ENCODE measurements at regions not wholly inside any gene's neighbourhood (a gene's known extent, or its start where the extent isn't known, plus 50 kb on each side); places are given as distances from the start of the nearest gene placed in this dataset.

GRCh38 chr11:95359756-95360155 lies 128.8 kb upstream of the SESN3 start:
- intact Hi-C loops (cut with DNase I), result no loop called here
- Histone ChIP-seq H3K27ac (ENCODE audit: low read length) (no peak overlapping the region), H3K4me3 (ENCODE audit: low read length) (no peak overlapping the region), H3K4me1 (ENCODE audit: control insufficient read depth, insufficient read depth, low read length) (peaks cover 3% of the 10 kb centered on the region), H3K27me3 (ENCODE audit: control insufficient read depth, insufficient read depth) (no peaks in the 10 kb centered on the region), H3K9me3 (ENCODE audit: control insufficient read depth, low read length) (no peaks in the 10 kb centered on the region)
- 76% methylated on average over 2 of the region's 2 CpGs for WGBS
- no peak for ATAC-seq
- no peak for DNase-seq

GRCh38 chr11:95359341-95359663 lies 128.3 kb upstream of the SESN3 start:
- Histone ChIP-seq H3K4me1 (ENCODE audit: control insufficient read depth, insufficient read depth, low read length) (peaks cover 3% of the 10 kb centered on the region), H3K27ac (ENCODE audit: low read length) (peak overlapping the region; percentile 31), H3K4me3 (ENCODE audit: low read length) (no peak overlapping the region), H3K27me3 (ENCODE audit: control insufficient read depth, insufficient read depth) (no peaks in the 10 kb centered on the region), H3K9me3 (ENCODE audit: control insufficient read depth, low read length) (no peaks in the 10 kb centered on the region)
- no peak for DNase-seq
- peak in 1 of 2 donors; percentile 18 for ATAC-seq
- intact Hi-C loops (cut with DNase I), result no loop called here
- WGBS, result 96% methylated on average over 1 of the region's 1 CpG

- Histone ChIP-seq H3K4me3 (ENCODE audit: low read length) (no peak overlapping the region), H3K27ac (ENCODE audit: low read length) (no peak overlapping the region), H3K9me3 (ENCODE audit: control insufficient read depth, low read length) (no peaks in the 10 kb centered on the region), H3K4me1 (ENCODE audit: control insufficient read depth, insufficient read depth, low read length) (peaks cover 3% of the 10 kb centered on the region), H3K27me3 (ENCODE audit: control insufficient read depth, insufficient read depth) (no peaks in the 10 kb centered on the region)
- 50% methylated on average over 5 of the region's 5 CpGs for WGBS
- DNase-seq, result peak in 2 of 3 donors; percentile 17 to 65
- peak; percentile 78 to 83 for ATAC-seq
- intact Hi-C loops (cut with DNase I), result no loop called here
Measured at GRCh38 chr11:95358511-95359340, 127.7 kb upstream of the SESN3 start.

GRCh38 chr11:95354304-95354703 lies 123.3 kb upstream of the SESN3 start:
- H3K27me3 ChIP-seq (ENCODE audit: control insufficient read depth, insufficient read depth), result no peaks in the 10 kb centered on the region
- no peak overlapping the region for H3K27ac ChIP-seq (ENCODE audit: low read length)
- no peaks in the 10 kb centered on the region for H3K9me3 ChIP-seq (ENCODE audit: control insufficient read depth, low read length)
- intact Hi-C loops (cut with DNase I), result no loop called here
- peaks cover 3% of the 10 kb centered on the region for H3K4me1 ChIP-seq (ENCODE audit: control insufficient read depth, insufficient read depth, low read length)
- H3K4me3 ChIP-seq (ENCODE audit: low read length), result no peak overlapping the region
- ATAC-seq, result no peak
- no peak for DNase-seq

- intact Hi-C loops (cut with DNase I), result no loop called here
- DNase-seq (no peak), ATAC-seq (no peak)
- no peak overlapping the region for H3K27ac ChIP-seq (ENCODE audit: low read length)
- no peaks in the 10 kb centered on the region for H3K4me1 ChIP-seq (ENCODE audit: control insufficient read depth, insufficient read depth, low read length)
- H3K27me3 ChIP-seq (ENCODE audit: control insufficient read depth, insufficient read depth), result no peaks in the 10 kb centered on the region
- no peaks in the 10 kb centered on the region for H3K9me3 ChIP-seq (ENCODE audit: control insufficient read depth, low read length)
- no peak overlapping the region for H3K4me3 ChIP-seq (ENCODE audit: low read length)
Measured at GRCh38 chr11:95353706-95354105, 122.7 kb upstream of the SESN3 start.

- ATAC-seq, result no peak
- 72% methylated on average over 2 of the region's 2 CpGs for WGBS
- intact Hi-C loops (cut with DNase I), result no loop called here
Measured at GRCh38 chr11:95352733-95353346, 121.8 kb upstream of the SESN3 start.

GRCh38 chr11:95349345-95349942 lies 118.4 kb upstream of the SESN3 start:
- intact Hi-C loops (cut with DNase I), result no loop called here
- H3K9me3 ChIP-seq (ENCODE audit: control insufficient read depth, low read length), result no peaks in the 10 kb centered on the region
- no peak for ATAC-seq
- H3K4me1 ChIP-seq (ENCODE audit: control insufficient read depth, insufficient read depth, low read length), result no peaks in the 10 kb centered on the region
- DNase-seq, result no peak
- no peak overlapping the region for H3K4me3 ChIP-seq (ENCODE audit: low read length)
- H3K27ac ChIP-seq (ENCODE audit: low read length), result no peak overlapping the region
- H3K27me3 ChIP-seq (ENCODE audit: control insufficient read depth, insufficient read depth), result no peaks in the 10 kb centered on the region

More at GRCh38 chr11:95352733-95353346, 121.8 kb upstream of the SESN3 start:
- H3K27me3 ChIP-seq (ENCODE audit: control insufficient read depth, insufficient read depth), result no peaks in the 10 kb centered on the region
- H3K4me1 ChIP-seq (ENCODE audit: control insufficient read depth, insufficient read depth, low read length), result no peaks in the 10 kb centered on the region
- H3K27ac ChIP-seq (ENCODE audit: low read length), result no peak overlapping the region
- no peak for DNase-seq
- H3K4me3 ChIP-seq (ENCODE audit: low read length), result no peak overlapping the region
- H3K9me3 ChIP-seq (ENCODE audit: control insufficient read depth, low read length), result no peaks in the 10 kb centered on the region

GRCh38 chr11:95346265-95346664 lies 115.3 kb upstream of the SESN3 start:
- DNase-seq (no peak), ATAC-seq (no peak)
- intact Hi-C loops (cut with DNase I), result no loop called here
- no peak overlapping the region for H3K4me3 ChIP-seq (ENCODE audit: low read length)
- H3K27ac ChIP-seq (ENCODE audit: low read length), result no peak overlapping the region
- H3K4me1 ChIP-seq (ENCODE audit: control insufficient read depth, insufficient read depth, low read length), result no peaks in the 10 kb centered on the region
- H3K27me3 ChIP-seq (ENCODE audit: control insufficient read depth, insufficient read depth), result no peaks in the 10 kb centered on the region
- H3K9me3 ChIP-seq (ENCODE audit: control insufficient read depth, low read length), result no peaks in the 10 kb centered on the region
- 96% methylated on average over 1 of the region's 1 CpG for WGBS

GRCh38 chr11:95345651-95346050 lies 114.6 kb upstream of the SESN3 start:
- intact Hi-C loops (cut with DNase I), result no loop called here
- no peaks in the 10 kb centered on the region for H3K27me3 ChIP-seq (ENCODE audit: control insufficient read depth, insufficient read depth)

GRCh38 chr11:95344932-95345642 lies 114.1 kb upstream of the SESN3 start:
- H3K4me1 ChIP-seq (ENCODE audit: control insufficient read depth, insufficient read depth, low read length), result no peaks in the 10 kb centered on the region
- intact Hi-C loops (cut with DNase I), result no loop called here
- H3K27ac ChIP-seq (ENCODE audit: low read length), result no peak overlapping the region
- no peaks in the 10 kb centered on the region for H3K27me3 ChIP-seq (ENCODE audit: control insufficient read depth, insufficient read depth)
- H3K9me3 ChIP-seq (ENCODE audit: control insufficient read depth, low read length), result no peaks in the 10 kb centered on the region
- WGBS, result 70% methylated on average over 4 of the region's 4 CpGs
- ATAC-seq, result no peak
- no peak for DNase-seq
- H3K4me3 ChIP-seq (ENCODE audit: low read length), result no peak overlapping the region

More at GRCh38 chr11:95345651-95346050, 114.6 kb upstream of the SESN3 start:
- ATAC-seq, result no peak
- H3K4me1 ChIP-seq (ENCODE audit: control insufficient read depth, insufficient read depth, low read length), result no peaks in the 10 kb centered on the region
- H3K4me3 ChIP-seq (ENCODE audit: low read length), result no peak overlapping the region
- no peaks in the 10 kb centered on the region for H3K9me3 ChIP-seq (ENCODE audit: control insufficient read depth, low read length)
- H3K27ac ChIP-seq (ENCODE audit: low read length), result no peak overlapping the region
- DNase-seq, result no peak

- Histone ChIP-seq H3K4me3 (ENCODE audit: low read length) (no peak overlapping the region), H3K27ac (ENCODE audit: low read length) (no peak overlapping the region), H3K27me3 (ENCODE audit: control insufficient read depth, insufficient read depth) (no peaks in the 10 kb centered on the region), H3K9me3 (ENCODE audit: control insufficient read depth, low read length) (no peaks in the 10 kb centered on the region), H3K4me1 (ENCODE audit: control insufficient read depth, insufficient read depth, low read length) (peaks cover 14% of the 10 kb centered on the region)
- intact Hi-C loops (cut with DNase I), result no loop called here
- ATAC-seq (no peak), DNase-seq (no peak)
- WGBS, result 92% methylated on average over 10 of the region's 10 CpGs
Measured at GRCh38 chr11:95341221-95341620, 110.2 kb upstream of the SESN3 start.
